ENCODE measurements at regions not wholly inside any gene's neighbourhood (a gene's known extent, or its start where the extent isn't known, plus 50 kb on each side); places are given as distances from the start of the nearest gene placed in this dataset.

GRCh38 chr17:11140043-11140442 is 101.0 kb upstream of the SHISA6 start:
- Histone ChIP-seq H3K27me3 (no peaks in the 10 kb centered on the region), H3K4me3 (replicated peaks in 1 of 3) (no peak overlapping the region), H3K27ac (no peak overlapping the region), H3K36me3 (no peaks in the 10 kb centered on the region), H3K9me3 (no peaks in the 10 kb centered on the region), H3K4me1 (no peaks in the 10 kb centered on the region)
- peak in 1 of 2 donors; percentile 7 for DNase-seq
- intact Hi-C loops (cut with DNase I) = no loop called here
- 51 to 64% methylated on average over 1 of the region's 1 CpG for WGBS, 2 donors
- TF ChIP-seq POLR2A (IDR thresholded peaks at IDR 0.05) (no peak), CTCF (IDR thresholded peaks at IDR 0.05) (no peak)

DNA sequence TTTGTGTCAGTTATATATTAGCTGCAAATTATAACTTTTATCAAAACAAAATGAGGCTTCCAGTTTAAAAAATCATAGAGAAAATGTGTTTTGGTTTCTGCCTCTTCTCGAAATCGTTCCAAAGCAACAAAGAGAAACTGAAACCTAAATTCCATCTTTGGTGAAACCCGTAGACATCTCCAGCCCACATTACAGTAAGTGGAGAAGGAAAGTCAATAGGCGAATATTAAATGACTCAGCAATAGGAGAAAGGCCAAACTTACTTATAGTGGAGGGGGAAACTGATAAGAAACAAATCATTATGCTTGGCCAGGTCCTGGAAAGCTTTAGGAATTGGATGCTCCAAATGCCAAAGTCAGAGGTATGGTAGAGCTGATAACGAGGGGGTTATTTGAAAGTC is 103.0 kb upstream of the SHISA6 start:
- H3K36me3 ChIP-seq = no peaks in the 10 kb centered on the region
- H3K4me3 ChIP-seq (replicated peaks in 1 of 3) = no peak overlapping the region
- no peaks in the 10 kb centered on the region for H3K27me3 ChIP-seq
- H3K27ac ChIP-seq = no peak overlapping the region
- H3K9me3 ChIP-seq = no peaks in the 10 kb centered on the region
- no peaks in the 10 kb centered on the region for H3K4me1 ChIP-seq
- 77 to 80% methylated on average over 5 of the region's 5 CpGs for WGBS, 2 donors
- intact Hi-C loops (cut with DNase I) = no loop called here
- DNase-seq = no peak
- TF ChIP-seq CTCF (IDR thresholded peaks at IDR 0.05) (no peak), POLR2A (IDR thresholded peaks at IDR 0.05) (no peak)

DNA sequence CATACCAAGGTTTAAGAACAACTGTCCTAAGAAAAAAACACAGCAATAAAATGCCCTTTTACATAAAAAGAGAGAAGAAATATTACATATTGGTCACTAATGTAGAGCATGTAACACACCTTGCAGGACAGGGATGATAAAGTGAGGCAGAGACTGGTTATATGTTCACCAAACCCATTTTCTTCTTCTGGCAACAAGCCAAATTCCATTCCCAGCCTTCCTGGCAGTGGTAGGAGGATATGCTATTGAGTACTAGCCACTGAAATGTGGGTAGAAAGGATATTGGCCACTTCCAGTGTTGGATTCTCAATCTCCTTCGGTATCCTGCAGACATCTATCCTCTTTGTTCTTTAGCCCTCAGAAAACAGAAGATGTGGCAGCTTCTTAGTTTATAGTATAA is 105.2 kb upstream of the SHISA6 start:
- intact Hi-C loops (cut with DNase I) = no loop called here
- no peaks in the 10 kb centered on the region for H3K4me1 ChIP-seq
- no peak overlapping the region for H3K4me3 ChIP-seq (replicated peaks in 1 of 3)
- DNase-seq = no peak
- no peak for TF ChIP-seq POLR2A (IDR thresholded peaks at IDR 0.05)
- no peak for TF ChIP-seq CTCF (IDR thresholded peaks at IDR 0.05)
- H3K9me3 ChIP-seq = no peaks in the 10 kb centered on the region
- no peaks in the 10 kb centered on the region for H3K27me3 ChIP-seq
- H3K36me3 ChIP-seq = no peaks in the 10 kb centered on the region
- no peak overlapping the region for H3K27ac ChIP-seq
- 92 to 97% methylated on average over 1 of the region's 1 CpG for WGBS, 2 donors

DNA sequence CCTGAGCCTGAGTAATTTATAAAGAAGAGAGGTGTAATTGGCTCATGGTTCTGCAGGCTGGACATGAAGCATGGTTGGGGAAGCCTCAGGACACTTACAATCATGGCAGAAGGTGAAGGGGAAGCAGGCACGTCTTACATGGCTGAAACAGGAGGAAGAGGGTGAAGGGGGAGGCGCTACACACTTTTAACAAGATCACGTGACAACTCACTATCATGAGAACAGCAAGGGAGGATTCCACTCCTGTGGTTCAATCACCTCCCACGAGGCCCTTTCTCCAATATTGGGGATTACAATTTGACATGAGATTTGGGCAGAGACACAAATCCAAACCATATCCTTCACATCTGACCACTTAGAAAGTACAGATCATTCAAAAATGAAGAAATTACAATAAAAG is 110.6 kb upstream of the SHISA6 start:
- TF ChIP-seq POLR2A (IDR thresholded peaks at IDR 0.05) (no peak), CTCF (IDR thresholded peaks at IDR 0.05) (no peak)
- Histone ChIP-seq H3K36me3 (no peaks in the 10 kb centered on the region), H3K27me3 (no peaks in the 10 kb centered on the region), H3K4me1 (no peaks in the 10 kb centered on the region), H3K4me3 (replicated peaks in 1 of 3) (no peak overlapping the region), H3K27ac (no peak overlapping the region), H3K9me3 (no peaks in the 10 kb centered on the region)
- intact Hi-C loops (cut with DNase I) = no loop called here
- 59 to 67% methylated on average over 4 of the region's 4 CpGs for WGBS, 2 donors
- DNase-seq = no peak

DNA sequence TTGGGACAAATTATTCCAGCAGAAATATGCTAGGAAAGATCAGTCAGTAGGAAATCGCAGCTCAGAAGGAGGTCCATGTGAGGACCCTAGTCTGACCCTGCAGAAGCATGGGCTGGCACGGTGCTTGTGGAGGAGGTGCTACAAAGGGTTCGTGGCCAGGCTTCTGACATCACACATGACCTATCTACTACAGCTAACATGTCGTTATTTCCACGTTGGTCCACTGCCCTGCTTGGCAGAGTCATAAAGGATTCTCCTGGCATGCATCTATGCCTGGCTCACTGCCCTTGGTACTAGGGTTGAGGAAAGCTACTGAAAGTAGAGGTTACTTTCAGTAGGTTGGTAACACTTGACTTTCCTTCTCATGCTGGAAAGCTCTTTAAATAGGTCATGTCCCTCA is 118.1 kb upstream of the SHISA6 start:
- intact Hi-C loops (cut with DNase I) = no loop called here

More for the DNA sequence above, 118.1 kb upstream of the SHISA6 start:
- WGBS, 2 donors = 29 to 44% methylated on average over 5 of the region's 5 CpGs
- no peaks in the 10 kb centered on the region for H3K27me3 ChIP-seq
- H3K27ac ChIP-seq = no peak overlapping the region
- H3K9me3 ChIP-seq = no peaks in the 10 kb centered on the region
- no peak for TF ChIP-seq POLR2A (IDR thresholded peaks at IDR 0.05)
- no peak for TF ChIP-seq CTCF (IDR thresholded peaks at IDR 0.05)
- H3K4me3 ChIP-seq (replicated peaks in 1 of 3) = no peak overlapping the region
- no peaks in the 10 kb centered on the region for H3K36me3 ChIP-seq
- H3K4me1 ChIP-seq = peaks cover 0 to 6% of the 10 kb centered on the region in 2 donors
- DNase-seq = peak; percentile 29 to 61

Measured in thyroid gland (tissue), 4 donors.